ENCODE measurements at regions not wholly inside any gene's neighbourhood (a gene's known extent, or its start where the extent isn't known, plus 50 kb on each side); places are given as distances from the start of the nearest gene placed in this dataset.

DNA sequence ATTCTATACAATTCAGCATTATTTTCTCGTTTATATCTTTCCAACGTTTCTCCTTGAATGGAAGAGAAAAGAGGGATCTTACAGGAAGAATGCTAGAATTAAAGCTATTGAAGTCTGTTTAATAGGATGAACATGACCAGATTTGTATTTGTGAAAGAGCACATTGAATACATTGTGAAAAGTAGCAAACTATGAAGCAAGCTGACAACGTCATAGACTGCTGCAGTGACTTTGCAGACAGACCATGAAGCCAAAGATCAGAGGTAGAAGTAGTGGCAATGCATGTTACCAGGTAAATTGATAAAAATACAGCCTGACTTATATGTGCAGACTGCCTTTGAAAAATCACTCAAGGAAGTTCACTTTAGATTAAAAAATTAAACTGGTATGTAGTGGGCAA, 146.1 kb downstream of the RASSF9 start:
- no peak for DNase-seq

DNA sequence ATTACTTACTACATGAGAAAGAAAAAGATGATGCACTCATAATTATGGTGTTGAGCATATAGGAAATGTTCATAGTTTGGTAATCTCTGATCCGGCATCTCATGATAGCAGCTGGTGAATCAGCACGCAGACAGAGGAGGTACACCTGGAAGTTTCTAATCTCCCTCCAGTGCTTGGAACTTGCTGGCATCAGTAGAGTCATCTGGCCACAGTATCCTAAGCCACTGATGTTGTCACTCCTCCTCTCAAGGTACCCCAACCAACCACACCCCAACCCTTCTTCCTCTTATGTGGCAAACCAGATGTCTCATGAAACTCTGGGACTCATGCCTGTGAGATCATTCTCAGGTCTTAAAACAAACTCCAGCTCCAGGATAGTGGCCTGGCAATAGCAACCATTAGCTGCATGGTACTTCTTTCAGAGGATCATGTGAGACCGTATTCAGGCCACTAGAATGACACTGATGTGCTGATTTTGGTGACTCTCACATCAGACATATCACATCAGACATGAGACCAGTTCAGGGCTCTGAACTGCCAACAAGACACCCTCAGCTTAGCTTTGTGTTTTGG, 143.0 kb downstream of the RASSF9 start:
- DNase-seq = no peak

- no peak for DNase-seq
Observed at GRCh38 chr12:85695097-85695715, 141.0 kb downstream of the RASSF9 start.

DNA sequence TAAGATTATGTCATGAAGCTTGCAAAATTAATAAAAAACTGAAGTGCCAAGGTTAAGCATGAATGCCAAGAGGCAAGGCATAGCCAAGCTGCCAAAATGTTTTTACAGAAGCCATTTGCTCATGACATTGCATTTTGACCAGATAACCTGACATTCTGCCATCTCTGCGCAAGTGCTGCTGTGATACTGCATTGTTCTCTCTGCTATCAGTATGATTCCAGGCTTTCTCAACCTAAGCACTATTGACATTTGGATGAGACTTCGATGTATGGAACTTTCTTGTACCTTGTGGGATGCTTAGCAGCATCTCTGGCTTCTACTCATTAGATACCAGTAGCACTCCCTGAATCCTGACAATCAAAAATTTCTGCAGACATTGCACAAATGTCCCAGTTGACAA, 139.2 kb downstream of the RASSF9 start:
- DNase-seq = no peak

- DNase-seq = no peak
Observed at GRCh38 chr12:85698937-85699336, 137.3 kb downstream of the RASSF9 start.

GRCh38 chr12:85708775-85709174, 127.4 kb downstream of the RASSF9 start:
- DNase-seq = no peak

DNA sequence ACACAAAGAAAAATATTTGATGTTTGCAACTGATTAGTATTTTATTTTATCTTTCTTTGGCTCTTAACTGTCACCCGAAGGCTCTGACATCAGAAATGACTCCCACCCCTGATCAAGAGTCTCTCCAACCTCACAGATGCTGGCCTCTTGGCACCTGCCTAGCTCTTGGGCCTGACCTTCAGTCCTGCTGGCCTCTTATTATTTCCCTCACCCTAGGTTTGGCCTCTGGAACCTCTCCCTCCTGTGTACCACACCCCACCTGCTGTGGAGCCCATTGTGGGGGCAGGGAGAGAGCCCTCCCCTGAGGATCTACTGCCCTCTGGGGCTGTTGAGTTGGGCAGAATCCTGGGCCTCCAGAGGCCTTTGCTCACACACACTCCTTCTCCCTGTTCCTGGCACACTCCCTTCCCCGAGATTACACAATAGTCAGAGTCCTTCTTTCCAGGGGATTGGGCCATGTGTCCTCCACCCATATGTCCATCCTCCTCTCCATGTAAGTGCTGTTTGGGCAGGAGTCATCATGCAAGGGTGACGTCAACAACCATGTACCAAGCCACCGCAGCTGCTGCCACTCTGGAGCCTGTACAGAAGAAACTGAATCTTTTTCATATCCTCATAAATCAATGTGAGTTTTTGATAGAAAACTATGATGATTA, 124.3 kb downstream of the RASSF9 start:
- no peak for DNase-seq

DNA sequence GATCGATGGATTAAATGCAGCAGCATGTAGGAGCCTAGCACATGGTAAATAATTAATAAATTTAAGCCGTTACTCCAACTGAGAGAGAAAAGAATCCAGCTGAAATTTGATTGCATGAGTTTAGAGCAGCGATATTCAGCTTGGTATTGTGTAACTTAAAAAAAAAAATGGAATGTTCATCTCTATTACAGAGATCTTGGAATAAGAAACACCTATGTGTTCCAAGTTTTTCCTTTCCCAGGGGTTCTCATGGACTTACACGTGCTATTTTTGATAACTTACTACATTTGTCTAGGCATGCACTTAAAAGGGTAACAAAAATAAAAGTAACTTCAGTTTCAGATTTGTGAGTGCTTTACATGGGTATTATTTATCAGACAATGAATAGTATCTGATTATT, 122.8 kb downstream of the RASSF9 start:
- DNase-seq = no peak

DNA sequence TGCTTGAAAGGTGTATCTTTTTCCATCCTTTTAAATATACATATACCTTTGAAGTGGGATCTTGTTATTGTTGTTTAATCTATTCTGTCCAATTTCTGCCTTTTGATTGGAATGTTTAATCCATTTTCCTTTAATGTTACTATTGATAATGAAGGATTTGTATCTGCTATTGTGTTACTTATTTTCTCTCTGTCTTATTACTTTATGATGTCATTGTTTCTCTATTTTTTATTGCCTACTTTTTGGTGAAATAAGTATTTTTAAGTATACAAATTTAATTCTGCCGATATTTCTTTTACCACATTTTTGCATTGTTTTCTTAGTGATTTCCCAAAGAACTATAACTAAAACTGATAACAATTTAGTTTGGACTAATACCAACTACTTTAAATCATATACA, 121.8 kb downstream of the RASSF9 start:
- no peak for DNase-seq

DNA sequence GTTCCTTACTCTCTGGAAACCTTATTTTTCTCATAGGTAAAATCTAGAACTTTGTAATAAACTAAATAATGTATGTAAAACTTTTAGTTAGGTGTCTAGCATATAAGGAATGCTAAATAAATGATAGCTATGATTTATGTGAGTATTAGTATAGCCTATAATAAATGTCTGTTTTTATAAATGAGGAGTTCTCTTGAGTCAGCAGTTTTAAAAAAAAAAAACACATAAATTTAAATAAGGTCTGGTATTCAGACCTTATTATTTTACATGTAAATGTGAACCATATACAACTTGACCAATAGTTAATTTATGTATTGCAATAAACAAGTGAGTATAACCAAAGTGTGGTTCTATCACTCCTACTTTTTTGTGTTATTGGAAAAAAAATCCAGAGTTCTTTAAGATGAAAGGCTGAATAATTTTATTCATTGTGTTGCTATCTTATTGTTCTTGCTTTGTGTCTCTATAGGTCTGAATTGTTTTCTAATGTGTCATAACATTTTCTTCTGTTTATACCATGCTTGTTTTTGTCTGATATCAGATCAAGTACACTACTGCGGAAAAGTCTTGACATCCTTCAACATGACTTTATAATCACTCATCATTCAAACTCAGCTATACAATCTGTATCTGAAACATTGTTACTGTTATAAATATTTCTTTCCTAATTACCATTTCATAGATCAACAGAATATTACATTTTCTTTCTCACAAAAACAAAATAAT, 115.7 kb downstream of the RASSF9 start:
- no peak for DNase-seq

DNA sequence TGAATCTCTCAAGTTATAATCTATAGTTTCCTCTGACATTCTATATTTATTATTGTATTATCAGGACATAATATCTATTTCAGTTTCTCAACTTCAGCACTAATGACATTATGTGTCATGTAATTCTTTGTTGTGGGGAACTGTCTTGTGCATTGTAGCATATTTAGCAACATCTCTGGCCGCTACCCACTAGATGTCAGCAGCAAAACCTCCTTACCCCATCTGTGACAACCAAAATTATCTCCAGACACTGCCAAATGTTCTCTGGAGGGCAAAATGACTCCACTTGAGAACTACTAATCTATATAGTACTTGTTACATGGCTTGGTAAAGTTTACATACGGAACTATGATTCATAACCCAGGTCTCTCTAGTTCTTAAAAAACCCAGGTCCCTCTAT, 110.2 kb downstream of the RASSF9 start:
- no peak for DNase-seq

DNA sequence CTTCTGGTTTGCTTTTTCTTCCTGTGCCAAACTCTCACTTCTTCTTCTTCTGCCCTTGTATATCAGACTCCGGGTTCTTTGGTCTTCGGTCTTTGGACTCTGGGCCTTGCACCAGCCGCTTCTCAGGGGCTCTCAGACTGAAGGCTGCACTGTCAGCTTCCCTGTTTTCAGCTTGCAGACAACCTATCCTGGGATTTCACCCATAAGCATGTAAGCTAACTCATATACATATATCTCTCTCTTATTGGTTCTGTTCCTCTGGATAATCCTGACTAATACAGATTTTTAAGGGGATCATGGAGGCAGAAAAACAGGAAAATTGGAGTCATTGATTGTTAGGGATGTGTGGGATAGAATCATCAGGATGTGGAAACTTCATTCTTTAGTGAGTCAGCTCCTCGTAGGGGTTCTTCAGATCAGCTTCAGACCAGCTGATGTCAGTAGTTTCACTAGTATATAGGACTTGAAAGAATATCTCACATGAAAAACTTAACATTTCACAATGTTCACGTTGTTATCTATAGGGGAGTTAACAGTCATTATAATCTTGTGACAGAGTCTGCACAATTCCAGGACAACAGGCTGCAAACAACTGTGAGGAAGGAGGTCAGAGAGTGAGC, 102.9 kb downstream of the RASSF9 start:
- no peak for DNase-seq

DNA sequence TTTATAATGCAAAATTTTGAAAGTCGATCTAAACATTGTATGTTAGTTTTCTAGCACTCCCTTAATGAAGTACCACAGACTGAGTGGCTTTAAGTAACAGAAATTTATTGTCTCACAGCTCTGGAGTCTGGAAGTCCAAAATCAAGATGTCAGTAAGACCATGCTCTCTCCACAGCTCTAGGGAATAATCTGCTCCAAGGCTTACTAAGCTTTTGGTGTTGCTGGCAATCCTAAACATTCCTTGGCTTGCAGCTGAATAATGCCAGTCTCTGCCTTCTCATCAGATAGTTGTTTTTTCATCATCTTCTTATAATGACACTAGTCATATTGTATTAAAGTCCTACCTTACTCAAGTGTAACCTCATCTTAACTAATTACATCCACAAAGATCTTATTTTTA, 102.2 kb downstream of the RASSF9 start:
- no peak for DNase-seq

DNA sequence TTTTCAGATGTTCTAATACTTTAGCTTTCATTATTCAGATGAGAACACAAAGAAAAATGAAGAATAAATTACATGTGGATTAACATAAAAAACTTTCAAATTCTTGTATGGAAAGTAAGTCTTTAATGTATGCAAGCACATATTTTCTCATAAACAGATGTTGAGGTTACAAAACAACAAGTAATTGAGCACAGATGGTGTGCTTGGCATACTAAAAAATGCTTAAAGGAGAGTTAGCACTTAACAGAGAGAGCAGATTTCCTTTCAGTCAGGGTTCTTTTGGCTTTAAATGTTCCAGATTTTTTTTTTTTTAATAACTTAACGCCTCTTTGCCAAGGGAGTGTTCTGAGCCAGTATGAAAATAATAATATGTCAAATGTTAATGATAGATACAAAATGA, 96.0 kb downstream of the RASSF9 start:
- no peak for DNase-seq

GRCh38 chr12:85741046-85741445, 95.2 kb downstream of the RASSF9 start:
- DNase-seq = no peak

DNA sequence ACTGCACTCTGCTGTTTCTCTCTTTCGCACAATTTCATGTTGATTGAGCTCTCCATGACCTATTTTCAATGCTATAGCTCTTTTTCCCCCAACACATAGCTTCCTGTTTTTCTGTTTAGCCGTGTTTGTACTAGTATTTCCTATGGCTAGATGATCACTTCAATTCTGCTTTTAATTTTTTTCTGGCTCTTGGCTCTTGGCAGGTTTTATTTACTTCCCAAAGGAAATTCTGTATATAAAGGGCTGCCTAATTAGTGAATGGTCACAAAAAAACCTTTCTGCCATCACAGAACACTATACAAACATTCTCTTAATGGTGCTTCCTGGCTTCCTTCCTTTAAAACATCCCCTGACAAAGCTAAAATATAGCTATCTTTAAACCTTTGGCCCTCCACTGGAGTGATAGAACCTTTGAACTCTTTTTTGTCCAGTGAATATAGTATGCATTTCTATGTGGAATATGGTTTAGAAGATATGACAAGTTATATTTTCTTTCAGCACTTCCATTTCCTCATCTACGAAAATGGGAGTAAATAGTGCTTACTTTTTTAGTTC, 88.2 kb downstream of the RASSF9 start:
- no peak for DNase-seq

All from T-helper 2 cell (primary cell).